HFFc6 (cell line): ENCODE measurements at regions not wholly inside any gene's neighbourhood (a gene's known extent, or its start where the extent isn't known, plus 50 kb on each side); places are given as distances from the start of the nearest gene placed in this dataset.

Experiments used
- DNase-seq: peaks from one replicate; pipeline ENCODE4 v3.0.0-alpha.2; 2018
- H3K27ac Mint-ChIP-seq: 2 replicates; pipeline ENCODE4 v1.8.0; 2020; ENCODE audit warnings: mild to moderate bottlenecking, mixed read lengths
- H3K27me3 Mint-ChIP-seq: 2 replicates; pipeline ENCODE4 v1.8.0; 2021; ENCODE audit warnings: mild to moderate bottlenecking, moderate library complexity, mixed read lengths; ENCODE audit not compliant: insufficient read depth
- H3K36me3 Mint-ChIP-seq: 2 replicates; pipeline ENCODE4 v1.8.0; 2021; ENCODE audit warnings: low read depth, mixed read lengths
- H3K4me1 Mint-ChIP-seq: 2 replicates; pipeline ENCODE4 v1.8.0; 2020; ENCODE audit warnings: low read depth, mixed read lengths
- H3K4me3 Mint-ChIP-seq: 2 replicates; pipeline ENCODE4 v1.8.0; 2020; ENCODE audit warnings: mild to moderate bottlenecking, moderate library complexity, mixed read lengths
- H3K9me3 Mint-ChIP-seq: 2 replicates; pipeline ENCODE4 v1.8.0; 2020; ENCODE audit warnings: mild to moderate bottlenecking, mixed read lengths
- CTCF ChIP-seq: fragments of 200-600 bp; sonication (generic); IDR thresholded peaks from 2 replicates; pipeline ENCODE4 v1.5.0; 2021; ENCODE audit warnings: antibody characterized with exemption, mild to moderate bottlenecking

GRCh38 chr12:88413646-88414045, 166.6 kb downstream of the KITLG start:
- H3K36me3 Mint-ChIP-seq: peaks cover 30% of the 10 kb centered on the region; the same call in 1 of the 2 replicates
- H3K4me1 Mint-ChIP-seq: peaks cover 69% of the 10 kb centered on the region
- no peak for TF ChIP-seq CTCF
- no peak overlapping the region for H3K27ac Mint-ChIP-seq
- H3K9me3 Mint-ChIP-seq: no peaks in the 10 kb centered on the region
- no peak for DNase-seq
- no peak overlapping the region for H3K4me3 Mint-ChIP-seq
- H3K27me3 Mint-ChIP-seq: no peaks in the 10 kb centered on the region

GRCh38 chr12:88416155-88416554, 164.1 kb downstream of the KITLG start:
- no peak for TF ChIP-seq CTCF
- no peak for DNase-seq
- Mint-ChIP-seq H3K4me1 (peaks cover 85% of the 10 kb centered on the region), H3K9me3 (no peaks in the 10 kb centered on the region), H3K27ac (peak overlapping the region; percentile 88; the same call in 1 of the 2 replicates), H3K27me3 (no peaks in the 10 kb centered on the region), H3K4me3 (peak overlapping the region; percentile 86), H3K36me3 (peaks cover 33% of the 10 kb centered on the region; the same call in 1 of the 2 replicates)

- no peak for DNase-seq
- Mint-ChIP-seq H3K4me1 (peaks cover 91% of the 10 kb centered on the region), H3K27ac (peak overlapping the region; percentile 88), H3K36me3 (peaks cover 33% of the 10 kb centered on the region; the same call in 1 of the 2 replicates), H3K9me3 (no peaks in the 10 kb centered on the region), H3K4me3 (peak overlapping the region; percentile 86), H3K27me3 (no peaks in the 10 kb centered on the region)
- TF ChIP-seq CTCF: no peak
Observed at GRCh38 chr12:88416786-88417185, 163.5 kb downstream of the KITLG start.

GRCh38 chr12:88417531-88417930, 162.7 kb downstream of the KITLG start:
- no peak for TF ChIP-seq CTCF
- H3K9me3 Mint-ChIP-seq: no peaks in the 10 kb centered on the region
- H3K27me3 Mint-ChIP-seq: no peaks in the 10 kb centered on the region
- H3K4me3 Mint-ChIP-seq: peak overlapping the region; percentile 86
- H3K36me3 Mint-ChIP-seq: peaks cover 33% of the 10 kb centered on the region; the same call in 1 of the 2 replicates
- peak overlapping the region; percentile 88 for H3K27ac Mint-ChIP-seq
- peaks cover 99% of the 10 kb centered on the region for H3K4me1 Mint-ChIP-seq
- no peak for DNase-seq

GRCh38 chr12:88418856-88419497, 161.3 kb downstream of the KITLG start:
- no peaks in the 10 kb centered on the region for H3K27me3 Mint-ChIP-seq
- peaks cover 30% of the 10 kb centered on the region; the same call in 1 of the 2 replicates for H3K36me3 Mint-ChIP-seq
- peak; percentile 55 for DNase-seq
- H3K4me1 Mint-ChIP-seq: peaks cover 85% of the 10 kb centered on the region
- no peak for TF ChIP-seq CTCF
- H3K9me3 Mint-ChIP-seq: no peaks in the 10 kb centered on the region
- H3K27ac Mint-ChIP-seq: peak overlapping the region; percentile 88
- H3K4me3 Mint-ChIP-seq: peak overlapping the region; percentile 86
